HepG2 (cell line): ENCODE measurements at regions not wholly inside any gene's neighbourhood (a gene's known extent, or its start where the extent isn't known, plus 50 kb on each side); places are given as distances from the start of the nearest gene placed in this dataset.

Experiments
- AKAP8 ChIP-seq: sonication (generic); formaldehyde crosslinking; IDR thresholded peaks from 2 replicates; pipeline ENCODE4 v1.5.1; 2020; ENCODE audit warnings: mild to moderate bottlenecking, missing genetic modification reagents
- ARNT ChIP-seq: fragments of 450-650 bp; IDR thresholded peaks from 2 replicates; pipeline ENCODE4 v1.6.1; 2017
- BRD4 ChIP-seq: sonication (generic); formaldehyde crosslinking; IDR thresholded peaks from 2 replicates; pipeline ENCODE4 v1.4.0; 2020; ENCODE audit warnings: missing genetic modification reagents
- CSRNP1 ChIP-seq: sonication (generic); formaldehyde crosslinking; IDR thresholded peaks from 2 replicates; pipeline ENCODE4 v1.8.1; 2023; ENCODE audit warnings: mild to moderate bottlenecking, missing genetic modification reagents
- GZF1 ChIP-seq: sonication (generic); formaldehyde crosslinking; IDR thresholded peaks from 2 replicates; pipeline ENCODE4 v1.5.1; 2020; ENCODE audit warnings: mild to moderate bottlenecking, missing genetic modification reagents
- HOXA5 ChIP-seq: sonication (generic); formaldehyde crosslinking; IDR thresholded peaks from 2 replicates; pipeline ENCODE4 v1.4.0; 2020; ENCODE audit warnings: missing genetic modification reagents
- KLF9 ChIP-seq: IDR thresholded peaks from 2 replicates; pipeline ENCODE4 v1.6.1; 2016; ENCODE audit warnings: low read depth
- NCOA2 ChIP-seq: sonication (generic); formaldehyde crosslinking; IDR thresholded peaks from 2 replicates; pipeline ENCODE4 v1.8.0; 2022; ENCODE audit warnings: inconsistent platforms
- NKX3-1 ChIP-seq: sonication (generic); formaldehyde crosslinking; IDR thresholded peaks from 2 replicates; pipeline ENCODE4 v1.5.0; 2020; ENCODE audit warnings: missing genetic modification reagents
- NR2F1 ChIP-seq, 2 experiments: fragments of 450-650 bp in 1 of 2; formaldehyde crosslinking in 1 of 2; IDR thresholded peaks; 2 replicates each; pipeline versions ENCODE4 v1.5.0 to v1.6.1; 2016 to 2020; ENCODE audit warnings: mild to moderate bottlenecking in 1 of 2, missing compliant biosample characterization in 1 of 2, missing genetic modification reagents in 1 of 2, moderate library complexity in 1 of 2
- PATZ1 ChIP-seq: sonication (generic); formaldehyde crosslinking; IDR thresholded peaks from 2 replicates; pipeline ENCODE4 v1.4.0; 2020; ENCODE audit warnings: missing genetic modification reagents
- RARA ChIP-seq: IDR thresholded peaks from 2 replicates; pipeline ENCODE4 v1.6.1; 2016; ENCODE audit warnings: missing genetic modification reagents, missing compliant biosample characterization
- RBM22 ChIP-seq: fragments of 200-400 bp; formaldehyde crosslinking; optimal IDR thresholded peaks from 2 replicates; pipeline ENCODE3; 2017; ENCODE audit warnings: mild to moderate bottlenecking, low read length, moderate library complexity
- RXRA ChIP-seq: sonication (generic); formaldehyde crosslinking; IDR thresholded peaks from 2 replicates; pipeline ENCODE4 v1.5.1; 2020; ENCODE audit warnings: missing genetic modification reagents
- SAFB2 ChIP-seq: sonication (generic); formaldehyde crosslinking; IDR thresholded peaks from 2 replicates; pipeline ENCODE4 v1.5.1; 2020; ENCODE audit warnings: missing genetic modification reagents, low read depth, mild to moderate bottlenecking, borderline replicate concordance
- SRSF1 ChIP-seq: fragments of 200-400 bp; formaldehyde crosslinking; optimal IDR thresholded peaks from 2 replicates; pipeline ENCODE3; 2017; ENCODE audit warnings: mild to moderate bottlenecking, low read depth, low read length, moderate library complexity
- ZBTB2 ChIP-seq: sonication (generic); formaldehyde crosslinking; IDR thresholded peaks from 2 replicates; pipeline ENCODE4 v1.8.0; 2022; ENCODE audit warnings: low read depth, missing genetic modification reagents
- ZFAT ChIP-seq: sonication (generic); formaldehyde crosslinking; conservative IDR thresholded peaks from 2 replicates; pipeline ENCODE4 v1.8.1; 2023; ENCODE audit warnings: missing genetic modification reagents, inconsistent platforms
- ZFX ChIP-seq: sonication (generic); formaldehyde crosslinking; IDR thresholded peaks from 2 replicates; pipeline ENCODE4 v1.4.0; 2020; ENCODE audit warnings: mild to moderate bottlenecking, low read depth, missing genetic modification reagents, moderate library complexity
- ZNF343 ChIP-seq: sonication (generic); formaldehyde crosslinking; IDR thresholded peaks from 2 replicates; pipeline ENCODE4 v1.4.0; 2020; ENCODE audit warnings: mild to moderate bottlenecking, missing genetic modification reagents
- ZNF510 ChIP-seq: sonication (generic); formaldehyde crosslinking; IDR thresholded peaks from 2 replicates; pipeline ENCODE4 v1.4.0; 2020; ENCODE audit warnings: low read depth, mild to moderate bottlenecking, missing genetic modification reagents
- ZNF605 ChIP-seq: sonication (generic); formaldehyde crosslinking; IDR thresholded peaks from 2 replicates; pipeline ENCODE4 v1.8.0; 2022; ENCODE audit warnings: mild to moderate bottlenecking, missing genetic modification reagents
- ZNF740 ChIP-seq: sonication (generic); formaldehyde crosslinking; IDR thresholded peaks from 2 replicates; pipeline ENCODE4 v1.4.0; 2020; ENCODE audit warnings: missing genetic modification reagents
- ZNF772 ChIP-seq: sonication (generic); formaldehyde crosslinking; IDR thresholded peaks from 2 replicates; pipeline ENCODE4 v1.5.0; 2020; ENCODE audit warnings: mild to moderate bottlenecking, missing genetic modification reagents
- ZUFSP ChIP-seq: sonication (generic); formaldehyde crosslinking; IDR thresholded peaks from 2 replicates; pipeline ENCODE4 v1.9.0; 2021; ENCODE audit warnings: missing genetic modification reagents, mild to moderate bottlenecking, borderline replicate concordance

GRCh38 chr12:124389138-124389724 lies 94.3 kb downstream of the RFLNA start (continued):
- TF ChIP-seq ZFAT (CRISPR knock-in tag) (no peak), ZNF772 (CRISPR knock-in tag) (no peak), RARA (CRISPR knock-in tag) (peak; percentile 71), SAFB2 (CRISPR knock-in tag) (peak; percentile 65), RBM22 (no peak), ZNF605 (CRISPR knock-in tag) (peak; percentile 29; the same call in 1 of the 2 replicates), NR2F1 (CRISPR knock-in tag; IDR thresholded peaks at IDR 0.05) (peak in 1 of 2 experiments; percentile 32; a peak in 1 of 4 replicates), ARNT (no peak), NKX3-1 (no peak), ZNF740 (CRISPR knock-in tag) (peak; percentile 68; the same call in 1 of the 2 replicates), KLF9 (CRISPR knock-in tag) (no peak), CSRNP1 (CRISPR knock-in tag) (peak; percentile 52; the same call in 1 of the 2 replicates), HOXA5 (CRISPR knock-in tag) (peak; percentile 58; the same call in 1 of the 2 replicates), GZF1 (CRISPR knock-in tag) (0 out of 2 replicates have a peak, but pooled peaks have one; percentile 42), ZNF510 (CRISPR knock-in tag) (no peak), BRD4 (CRISPR knock-in tag) (peak; percentile 66; the same call in 1 of the 2 replicates), ZFX (CRISPR knock-in tag) (no peak; the same call in 1 of the 2 replicates), ZNF343 (CRISPR knock-in tag) (no peak), PATZ1 (CRISPR knock-in tag) (peak; percentile 91), RXRA (CRISPR knock-in tag) (peak; percentile 59), NCOA2 (CRISPR knock-in tag) (no peak), ZUFSP (CRISPR knock-in tag) (no peak), ZBTB2 (CRISPR knock-in tag) (no peak), SRSF1 (peak; percentile 35), AKAP8 (CRISPR knock-in tag) (peak; percentile 80)
